ENCODE measurements at regions not wholly inside any gene's neighbourhood (a gene's known extent, or its start where the extent isn't known, plus 50 kb on each side); places are given as distances from the start of the nearest gene placed in this dataset.

DNA sequence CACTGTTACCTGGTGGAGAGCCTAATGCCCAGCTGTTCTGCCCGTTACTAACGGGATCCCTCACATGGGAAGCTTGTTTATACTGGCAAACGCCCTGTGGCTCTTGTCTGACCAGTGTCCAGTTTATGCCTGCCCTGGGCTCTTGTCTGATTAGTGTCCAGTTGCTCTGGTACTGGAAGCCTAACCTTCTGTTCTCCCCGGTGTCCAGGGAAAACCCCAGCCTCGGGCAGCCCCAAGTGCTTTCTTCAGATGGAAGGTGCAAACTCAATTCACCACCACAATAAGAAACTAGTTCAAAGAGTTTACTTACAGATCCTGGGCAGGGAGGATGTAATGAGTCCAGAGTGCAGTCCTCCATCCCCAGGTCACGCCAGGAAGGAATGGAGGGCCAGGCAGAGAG, 148.4 kb downstream of the TBXT start:
- Histone ChIP-seq H3K9me3 (ENCODE audit: control insufficient read depth in 5 of 5, low read length in 5 of 5) (peaks cover 5 to 21% (median 13%) of the 10 kb centered on the region in 5 donors), H3K27me3 (ENCODE audit: control insufficient read depth in 5 of 5, insufficient read depth in 4 of 5, low read length in 5 of 5) (no peaks in the 10 kb centered on the region), H3K4me1 (ENCODE audit: control insufficient read depth in 5 of 5, insufficient read depth in 5 of 5, low read length in 5 of 5) (no peaks in the 10 kb centered on the region), H3K36me3 (ENCODE audit: control insufficient read depth in 5 of 5, insufficient read depth in 5 of 5, low read length in 5 of 5) (no peaks in the 10 kb centered on the region), H3K4me3 (ENCODE audit: low read depth in 1 of 5, low read length in 5 of 5) (no peak overlapping the region), H3K9ac (ENCODE audit: low read length in 5 of 5) (no peak overlapping the region), H3K27ac (ENCODE audit: low read depth, low read length) (no peak overlapping the region)

DNA sequence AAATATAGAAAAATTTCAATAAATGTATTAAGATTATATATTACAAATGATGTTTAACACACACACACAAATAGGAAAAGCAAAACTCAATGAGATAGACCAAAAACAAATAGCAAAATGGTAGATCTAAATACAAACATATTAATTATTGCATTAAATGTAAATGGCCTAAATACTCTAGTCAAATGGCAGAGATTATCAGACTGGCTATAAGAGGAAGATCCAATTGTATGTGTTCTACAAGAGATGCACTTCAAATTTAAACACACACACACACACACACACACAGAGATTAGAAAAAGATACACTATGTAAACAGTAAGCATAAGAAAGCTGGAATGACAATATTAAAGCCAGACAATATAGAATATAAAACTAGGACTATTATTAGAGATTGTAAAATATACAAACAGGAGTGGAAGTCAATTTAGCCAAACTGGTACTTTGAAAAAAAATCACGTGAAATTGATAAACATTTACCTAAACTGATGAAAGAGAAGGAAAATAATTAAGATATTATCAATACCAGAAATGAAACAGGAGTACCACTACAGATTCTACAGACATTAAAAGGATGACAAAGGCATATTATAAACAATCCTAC, 150.5 kb downstream of the TBXT start:
- H3K9me3 ChIP-seq (ENCODE audit: control insufficient read depth in 5 of 5, low read length in 5 of 5), result peaks cover 5 to 21% (median 13%) of the 10 kb centered on the region in 5 donors
- peaks cover 0 to 3% (median under 1%) of the 10 kb centered on the region in 5 donors for H3K27me3 ChIP-seq (ENCODE audit: control insufficient read depth in 5 of 5, insufficient read depth in 4 of 5, low read length in 5 of 5)
- no peaks in the 10 kb centered on the region for H3K4me1 ChIP-seq (ENCODE audit: control insufficient read depth in 5 of 5, insufficient read depth in 5 of 5, low read length in 5 of 5)
- H3K36me3 ChIP-seq (ENCODE audit: control insufficient read depth in 5 of 5, insufficient read depth in 5 of 5, low read length in 5 of 5), result no peaks in the 10 kb centered on the region
- no peak overlapping the region for H3K27ac ChIP-seq (ENCODE audit: low read depth, low read length)
- no peak overlapping the region for H3K4me3 ChIP-seq (ENCODE audit: low read depth in 1 of 5, low read length in 5 of 5)
- no peak overlapping the region for H3K9ac ChIP-seq (ENCODE audit: low read length in 5 of 5)

DNA sequence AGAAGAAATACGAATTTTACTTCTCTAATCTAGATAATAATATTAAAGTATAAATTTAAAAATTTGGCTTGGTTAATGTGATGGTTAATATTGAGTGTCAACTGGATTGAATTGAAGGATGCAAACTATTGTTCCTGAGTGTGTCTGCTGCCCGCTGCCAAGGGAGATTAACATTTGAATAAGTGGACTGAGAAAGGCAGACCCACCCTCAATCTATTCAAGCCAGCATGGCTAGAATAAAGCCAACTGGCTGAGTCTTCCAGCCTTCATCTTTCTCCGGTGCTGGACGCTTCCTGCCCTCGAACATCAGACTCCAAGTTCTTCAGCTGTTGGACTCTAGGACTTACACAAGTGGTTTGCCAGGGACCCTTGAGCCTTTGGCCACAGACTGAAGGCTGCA, 152.7 kb downstream of the TBXT start:
- H3K27ac ChIP-seq (ENCODE audit: low read depth, low read length), result no peak overlapping the region
- H3K27me3 ChIP-seq (ENCODE audit: control insufficient read depth in 5 of 5, insufficient read depth in 4 of 5, low read length in 5 of 5), result peaks cover 10 to 20% (median 14%) of the 10 kb centered on the region in 5 donors
- H3K4me3 ChIP-seq (ENCODE audit: low read depth in 1 of 5, low read length in 5 of 5), result no peak overlapping the region
- H3K4me1 ChIP-seq (ENCODE audit: control insufficient read depth in 5 of 5, insufficient read depth in 5 of 5, low read length in 5 of 5), result no peaks in the 10 kb centered on the region
- no peak overlapping the region for H3K9ac ChIP-seq (ENCODE audit: low read length in 5 of 5)
- no peaks in the 10 kb centered on the region for H3K36me3 ChIP-seq (ENCODE audit: control insufficient read depth in 5 of 5, insufficient read depth in 5 of 5, low read length in 5 of 5)
- H3K9me3 ChIP-seq (ENCODE audit: control insufficient read depth in 5 of 5, low read length in 5 of 5), result peaks cover 5 to 21% (median 13%) of the 10 kb centered on the region in 5 donors

DNA sequence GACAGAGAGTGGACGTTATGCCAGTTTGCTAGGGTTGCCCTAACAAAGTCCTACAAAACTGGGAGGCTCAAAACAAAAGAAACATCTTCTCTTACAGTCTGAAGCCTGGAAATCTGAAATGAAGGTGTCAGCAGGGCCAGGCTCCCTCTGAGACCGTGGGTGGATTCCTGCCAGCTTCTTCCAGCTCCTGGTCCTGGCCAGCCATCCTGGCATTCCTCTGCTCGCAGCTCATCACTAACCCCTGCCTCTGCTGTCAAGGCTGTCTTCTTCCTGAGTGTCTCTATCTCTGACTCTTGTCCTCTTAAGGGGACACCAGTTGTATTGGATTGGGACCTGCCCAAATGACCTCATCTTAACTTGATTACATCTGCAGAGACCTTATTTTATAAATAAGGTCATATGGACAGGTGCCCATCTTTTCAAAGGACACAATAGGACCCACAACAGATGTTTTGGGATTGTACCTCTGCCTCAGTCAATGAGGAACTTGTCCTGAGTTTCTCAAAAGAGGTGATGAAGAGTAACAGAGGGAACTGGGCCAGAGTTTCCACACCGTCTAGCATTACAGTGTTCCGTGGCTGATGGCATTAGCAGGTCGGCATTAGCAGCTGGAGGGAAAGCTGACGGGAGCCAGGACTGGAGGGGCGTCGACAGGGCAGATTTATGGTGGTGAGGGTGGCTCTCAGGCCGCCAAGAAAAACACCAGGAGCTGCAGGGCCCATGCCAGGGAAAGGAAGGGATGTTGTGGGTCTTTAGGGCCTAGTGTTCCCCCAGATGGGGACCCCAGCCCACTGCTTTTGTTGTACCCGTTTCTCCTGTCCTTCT, 157.3 kb downstream of the TBXT start:
- Histone ChIP-seq H3K4me3 (ENCODE audit: low read depth in 1 of 5, low read length in 5 of 5) (no peak overlapping the region), H3K9ac (ENCODE audit: low read length in 5 of 5) (no peak overlapping the region), H3K27me3 (ENCODE audit: control insufficient read depth in 5 of 5, insufficient read depth in 4 of 5, low read length in 5 of 5) (peaks cover 29 to 54% (median 51%) of the 10 kb centered on the region in 5 donors), H3K36me3 (ENCODE audit: control insufficient read depth in 5 of 5, insufficient read depth in 5 of 5, low read length in 5 of 5) (no peaks in the 10 kb centered on the region), H3K27ac (ENCODE audit: low read depth, low read length) (no peak overlapping the region), H3K9me3 (ENCODE audit: control insufficient read depth in 5 of 5, low read length in 5 of 5) (peaks cover 0 to 3% (median 0%) of the 10 kb centered on the region in 5 donors), H3K4me1 (ENCODE audit: control insufficient read depth in 5 of 5, insufficient read depth in 5 of 5, low read length in 5 of 5) (peaks cover 3 to 33% (median 33%) of the 10 kb centered on the region in 5 donors)

DNA sequence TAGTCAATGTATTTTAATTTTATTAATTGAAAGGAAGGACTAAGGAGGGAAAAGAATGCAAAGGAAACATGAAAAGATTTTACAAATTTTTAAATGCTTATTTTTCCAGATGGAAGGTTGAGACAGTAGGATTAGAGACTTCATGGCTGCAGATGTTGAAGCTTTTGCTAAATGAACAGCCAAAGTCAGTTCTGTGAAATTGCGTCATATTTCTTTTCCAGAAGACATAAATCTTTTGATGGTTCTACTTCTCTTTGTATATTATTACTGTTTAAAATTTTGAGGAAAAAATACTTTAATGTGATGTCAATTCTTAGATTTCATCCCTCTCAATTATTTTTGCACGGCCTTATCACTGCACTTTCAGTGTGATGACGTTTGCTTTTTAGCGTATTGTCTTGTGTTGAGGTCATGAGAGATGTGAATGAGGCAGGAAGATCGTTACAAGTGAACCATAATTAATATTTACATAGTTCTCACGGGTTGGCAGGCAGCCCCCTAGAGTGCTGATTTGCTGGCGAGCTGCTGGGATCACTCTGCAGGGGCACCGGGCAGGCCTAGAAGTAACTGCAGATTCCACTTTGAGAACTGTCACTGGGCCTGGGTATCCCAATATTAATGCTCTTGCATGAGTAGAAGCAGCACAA, 158.1 kb downstream of the TBXT start:
- no peak overlapping the region for H3K9ac ChIP-seq (ENCODE audit: low read length in 5 of 5)
- no peak overlapping the region for H3K27ac ChIP-seq (ENCODE audit: low read depth, low read length)
- peaks cover 3 to 36% (median 33%) of the 10 kb centered on the region in 5 donors for H3K4me1 ChIP-seq (ENCODE audit: control insufficient read depth in 5 of 5, insufficient read depth in 5 of 5, low read length in 5 of 5)
- H3K36me3 ChIP-seq (ENCODE audit: control insufficient read depth in 5 of 5, insufficient read depth in 5 of 5, low read length in 5 of 5), result no peaks in the 10 kb centered on the region
- H3K9me3 ChIP-seq (ENCODE audit: control insufficient read depth in 5 of 5, low read length in 5 of 5), result no peaks in the 10 kb centered on the region
- H3K4me3 ChIP-seq (ENCODE audit: low read depth in 1 of 5, low read length in 5 of 5), result peak overlapping the region in 1 of 5 donors; percentile 31
- H3K27me3 ChIP-seq (ENCODE audit: control insufficient read depth in 5 of 5, insufficient read depth in 4 of 5, low read length in 5 of 5), result peaks cover 29 to 56% (median 56%) of the 10 kb centered on the region in 5 donors

DNA sequence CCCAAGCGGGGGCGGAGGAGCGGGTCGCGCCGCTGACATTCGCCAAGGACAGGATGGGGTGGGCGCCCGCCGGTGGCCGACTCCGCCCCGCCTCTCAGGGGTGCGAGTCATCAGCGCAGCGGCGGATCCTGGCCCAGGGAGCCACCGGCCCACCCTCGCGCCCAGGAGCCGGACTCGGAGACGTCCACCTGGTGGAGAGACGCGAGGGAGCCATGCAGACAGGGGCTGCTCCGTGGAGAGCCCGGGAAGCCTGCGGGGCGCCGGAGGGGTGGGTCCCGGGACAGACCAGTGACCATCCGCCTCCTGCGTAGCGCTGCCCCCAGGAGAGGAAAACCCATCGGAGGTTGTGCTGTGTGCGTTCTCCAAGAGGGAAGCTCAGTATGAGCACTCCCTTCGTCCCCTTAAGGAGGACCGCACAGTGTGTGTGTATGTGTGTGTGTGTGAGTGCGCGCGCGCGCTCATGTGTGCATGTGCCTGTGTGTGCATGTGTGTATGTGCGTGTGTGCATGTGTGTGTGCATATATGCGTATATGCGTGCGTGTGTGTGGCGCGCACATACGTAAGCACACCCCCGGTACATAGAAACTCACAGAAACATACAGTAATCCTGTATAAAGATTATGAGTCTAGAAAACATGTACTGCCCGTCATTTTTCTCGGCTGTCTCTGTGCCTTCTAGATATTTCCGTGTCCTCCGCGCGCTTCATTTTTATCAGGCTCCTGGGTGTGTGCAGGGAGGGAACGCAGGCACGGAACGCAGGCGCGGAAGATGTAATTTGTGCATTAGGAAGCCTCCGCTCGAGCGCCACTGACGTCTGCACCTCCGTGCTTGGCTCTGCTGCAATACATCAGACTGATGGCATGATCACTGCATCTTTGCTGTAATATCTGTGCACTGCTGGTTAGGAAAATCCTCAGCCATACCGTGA, 158.9 kb downstream of the TBXT start:
- peak overlapping the region; percentile 28 to 52 (median 43) for H3K4me3 ChIP-seq (ENCODE audit: low read depth in 1 of 5, low read length in 5 of 5)
- H3K9me3 ChIP-seq (ENCODE audit: control insufficient read depth in 5 of 5, low read length in 5 of 5), result no peaks in the 10 kb centered on the region
- H3K4me1 ChIP-seq (ENCODE audit: control insufficient read depth in 5 of 5, insufficient read depth in 5 of 5, low read length in 5 of 5), result peaks cover 3 to 36% (median 33%) of the 10 kb centered on the region in 5 donors
- H3K36me3 ChIP-seq (ENCODE audit: control insufficient read depth in 5 of 5, insufficient read depth in 5 of 5, low read length in 5 of 5), result no peaks in the 10 kb centered on the region
- no peak overlapping the region for H3K27ac ChIP-seq (ENCODE audit: low read depth, low read length)
- H3K27me3 ChIP-seq (ENCODE audit: control insufficient read depth in 5 of 5, insufficient read depth in 4 of 5, low read length in 5 of 5), result peaks cover 29 to 56% (median 56%) of the 10 kb centered on the region in 5 donors
- no peak overlapping the region for H3K9ac ChIP-seq (ENCODE audit: low read length in 5 of 5)

DNA sequence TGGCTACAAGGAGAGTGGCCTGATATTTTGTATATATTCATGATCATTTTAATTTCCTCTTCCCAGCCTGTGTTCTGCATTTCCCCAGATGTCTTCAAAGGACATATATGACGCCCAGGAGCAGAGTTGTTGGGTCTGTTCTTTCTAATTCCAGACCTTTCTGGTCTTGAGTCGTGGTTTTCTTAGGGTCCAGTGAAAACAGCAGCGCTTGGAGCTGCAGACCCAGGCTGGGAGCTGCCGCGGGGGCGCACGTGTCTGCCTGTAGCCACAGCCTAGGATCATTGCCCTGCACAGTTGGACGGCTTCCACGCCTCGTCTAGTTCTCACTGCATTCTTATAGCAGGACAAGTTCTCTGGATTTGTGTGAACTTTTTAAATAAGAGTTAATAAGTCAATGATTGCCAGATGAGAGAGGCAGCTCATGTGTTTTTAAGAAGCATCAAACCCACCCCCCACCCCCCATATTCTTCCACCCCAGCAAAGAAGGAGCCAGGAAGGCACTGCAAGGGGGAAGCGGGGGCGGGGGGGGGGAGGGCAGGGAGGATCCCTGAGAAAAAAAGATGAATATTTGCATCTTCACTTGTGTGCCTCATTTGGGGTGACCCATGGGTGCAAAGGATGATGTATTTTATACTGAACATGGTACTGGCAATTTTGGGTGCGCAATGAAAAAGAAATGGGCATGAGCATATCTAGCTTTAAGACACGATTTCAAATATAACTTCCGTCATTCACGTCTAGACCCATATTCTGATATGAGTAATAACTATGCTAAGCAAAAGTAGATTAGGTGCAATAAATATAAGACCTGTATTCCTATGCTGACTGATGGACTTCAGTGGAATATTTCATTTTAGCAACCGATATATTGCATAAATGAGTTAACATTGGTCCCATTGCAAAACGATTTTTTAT, 160.0 kb downstream of the TBXT start:
- H3K27ac ChIP-seq (ENCODE audit: low read depth, low read length), result no peak overlapping the region
- H3K36me3 ChIP-seq (ENCODE audit: control insufficient read depth in 5 of 5, insufficient read depth in 5 of 5, low read length in 5 of 5), result no peaks in the 10 kb centered on the region
- no peak overlapping the region for H3K4me3 ChIP-seq (ENCODE audit: low read depth in 1 of 5, low read length in 5 of 5)
- H3K9me3 ChIP-seq (ENCODE audit: control insufficient read depth in 5 of 5, low read length in 5 of 5), result no peaks in the 10 kb centered on the region
- H3K4me1 ChIP-seq (ENCODE audit: control insufficient read depth in 5 of 5, insufficient read depth in 5 of 5, low read length in 5 of 5), result peaks cover 3 to 36% (median 33%) of the 10 kb centered on the region in 5 donors
- H3K9ac ChIP-seq (ENCODE audit: low read length in 5 of 5), result no peak overlapping the region
- H3K27me3 ChIP-seq (ENCODE audit: control insufficient read depth in 5 of 5, insufficient read depth in 4 of 5, low read length in 5 of 5), result peaks cover 29 to 59% (median 56%) of the 10 kb centered on the region in 5 donors

DNA sequence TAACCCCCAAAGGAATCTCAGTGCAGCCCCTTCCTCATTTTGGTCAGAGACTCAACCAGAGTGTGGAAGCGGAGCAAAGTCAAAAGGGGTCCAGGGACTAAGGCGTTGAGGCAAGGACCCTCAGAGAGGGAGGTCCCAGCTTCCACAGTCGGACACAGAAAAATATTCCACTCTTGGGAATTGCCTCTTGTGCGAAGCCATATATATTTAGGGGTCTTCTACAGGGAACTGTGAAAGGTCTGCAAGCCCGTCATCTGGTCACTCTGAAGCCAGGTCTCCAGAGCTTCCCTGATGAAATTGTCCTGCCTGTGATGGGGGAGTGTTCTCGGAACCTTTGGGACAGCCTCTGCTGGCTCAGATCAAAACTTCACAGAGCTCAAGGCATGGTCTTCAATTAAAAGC, 160.8 kb downstream of the TBXT start:
- Histone ChIP-seq H3K27ac (ENCODE audit: low read depth, low read length) (no peak overlapping the region), H3K9me3 (ENCODE audit: control insufficient read depth in 5 of 5, low read length in 5 of 5) (no peaks in the 10 kb centered on the region), H3K4me1 (ENCODE audit: control insufficient read depth in 5 of 5, insufficient read depth in 5 of 5, low read length in 5 of 5) (peaks cover 3 to 36% (median 33%) of the 10 kb centered on the region in 5 donors), H3K9ac (ENCODE audit: low read length in 5 of 5) (no peak overlapping the region), H3K36me3 (ENCODE audit: control insufficient read depth in 5 of 5, insufficient read depth in 5 of 5, low read length in 5 of 5) (no peaks in the 10 kb centered on the region), H3K27me3 (ENCODE audit: control insufficient read depth in 5 of 5, insufficient read depth in 4 of 5, low read length in 5 of 5) (peaks cover 29 to 58% (median 51%) of the 10 kb centered on the region in 5 donors), H3K4me3 (ENCODE audit: low read depth in 1 of 5, low read length in 5 of 5) (peak overlapping the region in 3 of 5 donors; percentile 48 to 55 (median 53))
